OCI-LY3 (cell line): ENCODE measurements at regions not wholly inside any gene's neighbourhood (a gene's known extent, or its start where the extent isn't known, plus 50 kb on each side); places are given as distances from the start of the nearest gene placed in this dataset.
"Not testable (repeated sequence)": the region's sequence is repeated elsewhere in the genome, so short reads cannot be mapped to it uniquely, and the experiment has no call there.

ENCODE experiments used
- H2AFZ ChIP-seq: fragments of 200-600, 300-600 bp; shearing (Covaris generic); 2 replicates; pipeline ENCODE4 v1.6.0; 2014; ENCODE audit warnings: antibody characterized with exemption, low read depth, low read length
- H3K27ac ChIP-seq: fragments of 200-600, 300-600 bp; sonication (generic); 2 replicates; pipeline ENCODE4 v1.5.1; 2014; ENCODE audit warnings: mild to moderate bottlenecking, low read length, moderate library complexity, mixed read lengths
- H3K27me3 ChIP-seq: fragments of 200-600, 300-600 bp; sonication (generic); 2 replicates; pipeline ENCODE4 v1.6.1; 2014; ENCODE audit warnings: low read depth, low read length, mixed read lengths
- H3K36me3 ChIP-seq: fragments of 200-600, 300-600 bp; sonication (generic); replicated peaks from 2 replicates; pipeline ENCODE3; 2014; ENCODE audit warnings: low read depth, low read length, mixed read lengths
- H3K4me1 ChIP-seq: fragments of 300-600, 200-600 bp; sonication (generic); 2 replicates; pipeline ENCODE4 v1.6.1; 2014; ENCODE audit warnings: low read length, mixed read lengths
- H3K4me2 ChIP-seq: fragments of 200-600, 300-600 bp; sonication (generic); 2 replicates; pipeline ENCODE4 v1.6.1; 2014; ENCODE audit warnings: low read length, mixed read lengths
- H3K4me3 ChIP-seq: fragments of 300-600, 200-600 bp; sonication (generic); 2 replicates; pipeline ENCODE4 v1.5.1; 2014; ENCODE audit warnings: antibody characterized with exemption, mild to moderate bottlenecking, low read length, moderate library complexity
- H3K79me2 ChIP-seq: fragments of 300-600, 200-600 bp; shearing (Covaris generic); 2 replicates; pipeline ENCODE4 v1.6.1; 2014; ENCODE audit warnings: mild to moderate bottlenecking, low read length, mixed read lengths
- H3K9ac ChIP-seq: fragments of 300-600, 200-600 bp; shearing (Covaris generic); 2 replicates; pipeline ENCODE4 v1.6.0; 2014; ENCODE audit warnings: mild to moderate bottlenecking, low read length, moderate library complexity
- H3K9me3 ChIP-seq: fragments of 200-600, 300-600 bp; shearing (Covaris generic); 2 replicates; pipeline ENCODE4 v1.6.1; 2014; ENCODE audit warnings: low read length, mixed read lengths; ENCODE audit not compliant: insufficient read depth
- H4K20me1 ChIP-seq: fragments of 200-600, 300-600 bp; sonication (generic); 2 replicates; pipeline ENCODE4 v1.6.1; 2016; ENCODE audit warnings: low read length, mixed read lengths; ENCODE audit not compliant: insufficient read depth
- EZH2phosphoT487 ChIP-seq: fragments of 200-600 bp; shearing (Covaris generic); IDR thresholded peaks from 2 replicates; pipeline ENCODE4 v1.6.1; 2018; ENCODE audit warnings: antibody characterized with exemption, mixed run types, low read depth
- TF ChIP-seq, protein P1 (sequence below): fragments of 200-600, 300-600 bp; sonication (generic); IDR thresholded peaks from 2 replicates; pipeline ENCODE4 v1.5.1; 2014; ENCODE audit warnings: antibody characterized with exemption, low read length, low read depth

GRCh38 chr2:184057910-184058309 lies 540.4 kb upstream of the ZNF804A start:
- Histone ChIP-seq H3K4me2 (no peak overlapping the region), H3K4me1 (no peaks in the 10 kb centered on the region), H2AFZ (no peak overlapping the region), H4K20me1 (no peaks in the 10 kb centered on the region), H3K9ac (no peak overlapping the region), H3K27me3 (no peaks in the 10 kb centered on the region), H3K36me3 (no peaks in the 10 kb centered on the region), H3K4me3 (no peak overlapping the region), H3K9me3 (no peaks in the 10 kb centered on the region), H3K27ac (no peak overlapping the region), H3K79me2 (no peaks in the 10 kb centered on the region)
- no peak for TF ChIP-seq EZH2phosphoT487
- TF ChIP-seq, protein P1, sequence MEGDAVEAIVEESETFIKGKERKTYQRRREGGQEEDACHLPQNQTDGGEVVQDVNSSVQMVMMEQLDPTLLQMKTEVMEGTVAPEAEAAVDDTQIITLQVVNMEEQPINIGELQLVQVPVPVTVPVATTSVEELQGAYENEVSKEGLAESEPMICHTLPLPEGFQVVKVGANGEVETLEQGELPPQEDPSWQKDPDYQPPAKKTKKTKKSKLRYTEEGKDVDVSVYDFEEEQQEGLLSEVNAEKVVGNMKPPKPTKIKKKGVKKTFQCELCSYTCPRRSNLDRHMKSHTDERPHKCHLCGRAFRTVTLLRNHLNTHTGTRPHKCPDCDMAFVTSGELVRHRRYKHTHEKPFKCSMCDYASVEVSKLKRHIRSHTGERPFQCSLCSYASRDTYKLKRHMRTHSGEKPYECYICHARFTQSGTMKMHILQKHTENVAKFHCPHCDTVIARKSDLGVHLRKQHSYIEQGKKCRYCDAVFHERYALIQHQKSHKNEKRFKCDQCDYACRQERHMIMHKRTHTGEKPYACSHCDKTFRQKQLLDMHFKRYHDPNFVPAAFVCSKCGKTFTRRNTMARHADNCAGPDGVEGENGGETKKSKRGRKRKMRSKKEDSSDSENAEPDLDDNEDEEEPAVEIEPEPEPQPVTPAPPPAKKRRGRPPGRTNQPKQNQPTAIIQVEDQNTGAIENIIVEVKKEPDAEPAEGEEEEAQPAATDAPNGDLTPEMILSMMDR, result no peak

DNA sequence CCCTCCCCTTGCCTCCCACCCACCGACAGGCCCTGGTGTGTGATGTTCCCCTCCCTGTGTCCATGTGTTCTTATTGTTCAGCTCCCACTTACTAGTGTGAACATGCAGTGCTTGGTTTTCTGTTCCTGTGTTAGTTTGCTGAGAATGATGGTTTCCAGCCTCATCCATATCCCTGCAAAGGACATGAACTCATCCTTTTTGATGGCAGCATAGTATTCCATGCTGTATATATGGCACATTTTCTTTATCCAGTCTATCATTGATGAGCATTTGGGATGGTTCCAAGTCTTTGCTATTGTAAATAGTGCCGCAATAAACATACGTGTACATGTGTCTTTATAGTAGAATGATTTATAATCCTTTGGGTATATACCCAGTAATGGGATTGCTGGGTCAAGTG lies 538.1 kb upstream of the ZNF804A start:
- not testable (repeated sequence) for H3K79me2 ChIP-seq, H3K27me3 ChIP-seq

GRCh38 chr2:184067502-184067901 lies 530.8 kb upstream of the ZNF804A start:
- no peak for TF ChIP-seq EZH2phosphoT487
- TF ChIP-seq, protein P1, result peak; percentile 65
- H3K4me3 ChIP-seq, result no peak overlapping the region
- no peak overlapping the region for H2AFZ ChIP-seq
- 0 out of 2 replicates have a peak, but pooled peaks cover 2% of the 10 kb centered on the region for H3K4me1 ChIP-seq
- no peaks in the 10 kb centered on the region for H4K20me1 ChIP-seq
- no peak overlapping the region for H3K27ac ChIP-seq
- no peaks in the 10 kb centered on the region for H3K9me3 ChIP-seq
- no peak overlapping the region for H3K9ac ChIP-seq
- H3K36me3 ChIP-seq, result no peaks in the 10 kb centered on the region
- H3K79me2 ChIP-seq, result no peaks in the 10 kb centered on the region
- H3K27me3 ChIP-seq, result no peaks in the 10 kb centered on the region
- no peak overlapping the region for H3K4me2 ChIP-seq

More for the DNA sequence above, 538.1 kb upstream of the ZNF804A start:
- H3K4me2 ChIP-seq, H3K9ac ChIP-seq, H3K27ac ChIP-seq, H3K9me3 ChIP-seq, H3K4me3 ChIP-seq, H3K4me1 ChIP-seq, H3K36me3 ChIP-seq, H4K20me1 ChIP-seq, H2AFZ ChIP-seq: not testable (repeated sequence)

- Histone ChIP-seq H3K79me2 (no peaks in the 10 kb centered on the region), H3K36me3 (no peaks in the 10 kb centered on the region)
- no peak for TF ChIP-seq EZH2phosphoT487
- TF ChIP-seq, protein P1, result no peak
Observed at GRCh38 chr2:184072470-184072869, 525.9 kb upstream of the ZNF804A start.

DNA sequence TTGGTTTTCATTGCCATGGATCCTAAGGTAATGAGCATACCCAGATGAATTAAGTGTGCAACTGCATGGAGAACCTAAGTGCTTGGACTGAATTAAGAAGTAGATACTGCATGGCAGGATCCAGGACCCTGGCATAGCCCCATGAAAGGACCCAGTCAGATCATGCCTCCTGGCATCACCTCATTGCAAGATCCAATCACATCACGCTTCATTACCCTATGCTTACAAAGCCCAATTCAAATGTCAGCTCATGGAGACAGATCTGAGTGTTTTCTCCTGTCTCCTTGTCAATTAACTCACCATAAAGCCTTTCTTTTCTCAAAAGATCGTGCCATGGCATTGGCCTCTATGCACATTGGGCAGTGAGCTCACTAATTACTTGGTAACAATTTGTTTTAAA lies 519.8 kb upstream of the ZNF804A start:
- TF ChIP-seq, protein P1, result no peak
- TF ChIP-seq EZH2phosphoT487, result no peak
- H2AFZ ChIP-seq, result no peak overlapping the region
- H3K36me3 ChIP-seq, result no peaks in the 10 kb centered on the region
- H3K27ac ChIP-seq, result no peak overlapping the region
- no peaks in the 10 kb centered on the region for H3K27me3 ChIP-seq
- no peak overlapping the region for H3K4me3 ChIP-seq
- no peaks in the 10 kb centered on the region for H3K9me3 ChIP-seq
- no peaks in the 10 kb centered on the region for H4K20me1 ChIP-seq
- no peaks in the 10 kb centered on the region for H3K79me2 ChIP-seq
- no peak overlapping the region for H3K9ac ChIP-seq
- H3K4me2 ChIP-seq, result no peak overlapping the region
- no peaks in the 10 kb centered on the region for H3K4me1 ChIP-seq

More at GRCh38 chr2:184072470-184072869, 525.9 kb upstream of the ZNF804A start:
- H2AFZ ChIP-seq, result no peak overlapping the region
- no peaks in the 10 kb centered on the region for H3K9me3 ChIP-seq
- H3K9ac ChIP-seq, result no peak overlapping the region
- H3K27me3 ChIP-seq, result no peaks in the 10 kb centered on the region
- no peak overlapping the region for H3K27ac ChIP-seq
- no peaks in the 10 kb centered on the region for H3K4me1 ChIP-seq
- H3K4me2 ChIP-seq, result no peak overlapping the region
- no peak overlapping the region for H3K4me3 ChIP-seq
- no peaks in the 10 kb centered on the region for H4K20me1 ChIP-seq
